Activated CD4-positive, alpha-beta T cell treated with anti-CD3 and anti-CD28 coated beads for 4 hours (primary cell): ENCODE measurements at regions not wholly inside any gene's neighbourhood (a gene's known extent, or its start where the extent isn't known, plus 50 kb on each side); places are given as distances from the start of the nearest gene placed in this dataset.
"Not testable (repeated sequence)": the region's sequence is repeated elsewhere in the genome, so short reads cannot be mapped to it uniquely, and the experiment has no call there.

Source experiments
- DNase-seq, 2 donors: peaks; one replicate each; pipeline ENCODE4 v3.0.0-alpha.2; 2020

GRCh38 chr2:215830304-215830703 is 183.0 kb downstream of the MREG start:
- DNase-seq, result no peak

GRCh38 chr2:215829261-215829660 is 184.1 kb downstream of the MREG start:
- DNase-seq, result no peak

GRCh38 chr2:215828528-215829184 is 184.7 kb downstream of the MREG start:
- DNase-seq, result peak; percentile 1 to 3

- no peak for DNase-seq
These were observed 186.4 kb downstream of the MREG start for GRCh38 chr2:215826838-215827441.

GRCh38 chr2:215826376-215826775 is 187.0 kb downstream of the MREG start:
- DNase-seq, result no peak

- no peak for DNase-seq
These were observed 187.6 kb downstream of the MREG start for GRCh38 chr2:215825707-215826106.

- DNase-seq, result not testable (repeated sequence)
These were observed 192.1 kb downstream of the MREG start for GRCh38 chr2:215821298-215821697.

- not testable (repeated sequence) for DNase-seq
These were observed 193.6 kb downstream of the MREG start for GRCh38 chr2:215819713-215820112.

GRCh38 chr2:215817046-215817445 is 196.3 kb downstream of the MREG start:
- DNase-seq, result no peak

- no peak for DNase-seq
These were observed 196.9 kb downstream of the MREG start for GRCh38 chr2:215816424-215816823.

GRCh38 chr2:215815960-215816359 is 197.4 kb downstream of the MREG start:
- no peak for DNase-seq

GRCh38 chr2:215812966-215813365 is 200.4 kb downstream of the MREG start:
- DNase-seq, result no peak

- DNase-seq, result no peak
These were observed 201.7 kb downstream of the MREG start for GRCh38 chr2:215811409-215812345.

- no peak for DNase-seq
These were observed 202.3 kb downstream of the MREG start for GRCh38 chr2:215811003-215811402.

- DNase-seq, result no peak
These were observed 204.4 kb downstream of the MREG start for GRCh38 chr2:215808996-215809395.

GRCh38 chr2:215808194-215808593 is 205.2 kb downstream of the MREG start:
- no peak for DNase-seq

- DNase-seq, result no peak
These were observed 207.9 kb downstream of the MREG start for GRCh38 chr2:215805493-215805892.

GRCh38 chr2:215803150-215803549 is 210.2 kb downstream of the MREG start:
- DNase-seq, result no peak

- DNase-seq, result no peak
These were observed 214.2 kb downstream of the MREG start for GRCh38 chr2:215799194-215799593.

- no peak for DNase-seq
These were observed 215.7 kb downstream of the MREG start for GRCh38 chr2:215797676-215798075.

GRCh38 chr2:215796140-215796855 is 217.1 kb downstream of the MREG start:
- no peak for DNase-seq

- DNase-seq, result no peak
These were observed 218.4 kb downstream of the MREG start for GRCh38 chr2:215794829-215795546.
